GM12873 (cell line): ENCODE measurements at regions not wholly inside any gene's neighbourhood (a gene's known extent, or its start where the extent isn't known, plus 50 kb on each side); places are given as distances from the start of the nearest gene placed in this dataset.

ENCODE experiments used
- CTCF ChIP-seq: IDR thresholded peaks from 2 replicates; pipeline ENCODE4 v1.5.1; 2012; ENCODE audit warnings: low read depth, mild to moderate bottlenecking, moderate library complexity, low read length, control low read depth; ENCODE audit not compliant: insufficient read depth; ENCODE audit errors: missing control alignments

- TF ChIP-seq CTCF = no peak
Measured at GRCh38 chr1:5746611-5747425, 245.4 kb downstream of the NPHP4 start.

- peak; percentile 95 for TF ChIP-seq CTCF
Measured at GRCh38 chr1:5745800-5746610, 246.2 kb downstream of the NPHP4 start.

- TF ChIP-seq CTCF = no peak
Measured at GRCh38 chr1:5744911-5745799, 247.1 kb downstream of the NPHP4 start.

- TF ChIP-seq CTCF = no peak
Measured at GRCh38 chr1:5744341-5744740, 247.9 kb downstream of the NPHP4 start.

GRCh38 chr1:5743435-5744095 is 248.7 kb downstream of the NPHP4 start:
- no peak for TF ChIP-seq CTCF

GRCh38 chr1:5742801-5743200 is 249.4 kb downstream of the NPHP4 start:
- TF ChIP-seq CTCF = no peak
